Colon (tissue), 2 donors: ENCODE measurements at regions not wholly inside any gene's neighbourhood (a gene's known extent, or its start where the extent isn't known, plus 50 kb on each side); places are given as distances from the start of the nearest gene placed in this dataset.

Source experiments
- FAIRE-seq: peaks from 2 replicates; lab custom pipeline; 2012; peaks lifted over from hg19 to GRCh38; lab: Jason Lieb, UNC
- donor health status: control.
- donor health status: control.

DNA sequence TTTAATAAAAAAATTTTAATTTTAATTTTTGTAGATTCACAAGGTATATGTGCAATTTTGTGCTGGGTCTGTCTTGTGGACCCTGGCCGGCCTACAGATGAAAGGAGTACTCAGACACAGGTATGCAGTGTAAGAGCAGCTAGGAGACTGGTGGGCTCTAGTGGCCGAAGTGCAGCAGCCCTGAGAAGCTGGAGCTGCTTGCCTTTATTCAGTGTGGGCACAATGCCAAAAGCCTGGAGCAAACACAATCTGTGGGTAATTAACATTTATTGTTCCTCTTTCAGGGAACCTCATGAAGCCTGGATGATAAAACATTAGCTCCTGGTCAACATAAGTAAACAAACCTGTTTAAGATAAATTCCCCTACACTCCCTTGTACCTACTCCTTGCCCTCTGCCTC is 135.7 kb upstream of the SEL1L start:
- FAIRE-seq: no peak

DNA sequence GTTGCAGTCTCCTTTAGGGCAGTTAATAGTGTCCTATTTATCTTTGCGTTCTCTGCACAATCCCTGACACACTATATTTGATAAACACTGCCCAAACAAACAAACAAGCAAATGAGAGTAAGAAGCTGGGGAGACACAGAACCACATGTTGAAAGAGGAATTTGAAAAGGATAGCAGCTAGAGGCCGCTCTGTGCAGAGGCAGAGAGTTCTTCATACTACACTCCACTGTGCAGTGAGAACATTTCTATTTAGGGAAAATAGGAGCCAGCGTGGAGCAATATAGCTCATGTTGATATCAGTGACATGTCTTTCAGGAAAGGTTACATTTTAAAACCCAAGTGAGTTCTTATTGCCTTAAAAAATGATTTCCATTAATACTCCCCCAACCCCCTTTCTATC is 140.3 kb upstream of the SEL1L start:
- FAIRE-seq: no peak

DNA sequence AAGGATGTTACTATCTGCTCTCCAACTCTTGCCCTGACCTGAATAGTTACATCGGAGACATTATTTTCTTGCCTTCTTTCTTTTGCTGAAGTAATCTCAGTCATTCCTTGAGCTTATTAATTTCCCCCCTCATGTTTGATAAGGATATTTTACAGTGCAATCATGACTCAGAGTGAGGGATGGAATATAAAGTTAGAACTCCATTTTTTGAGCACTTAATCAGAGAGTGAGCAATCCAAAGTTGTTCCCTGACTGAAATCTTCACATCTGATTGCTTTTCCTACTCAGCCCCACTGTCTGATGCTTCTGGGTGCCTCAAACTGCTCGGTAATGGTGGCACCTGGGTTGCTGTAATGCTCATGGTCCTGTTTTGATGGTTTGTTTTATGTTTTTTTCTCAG is 142.7 kb upstream of the SEL1L start:
- no peak for FAIRE-seq

GRCh38 chr14:81676879-81677278 is 143.2 kb upstream of the SEL1L start:
- FAIRE-seq: no peak

GRCh38 chr14:81677736-81678135 is 144.1 kb upstream of the SEL1L start:
- no peak for FAIRE-seq

- no peak for FAIRE-seq
These were observed 145.6 kb upstream of the SEL1L start for GRCh38 chr14:81679226-81679625.

GRCh38 chr14:81681541-81681940 is 147.9 kb upstream of the SEL1L start:
- FAIRE-seq: no peak

- no peak for FAIRE-seq
These were observed 148.5 kb upstream of the SEL1L start for GRCh38 chr14:81682134-81682533.

- no peak for FAIRE-seq
These were observed 149.0 kb upstream of the SEL1L start for GRCh38 chr14:81682701-81683100.

DNA sequence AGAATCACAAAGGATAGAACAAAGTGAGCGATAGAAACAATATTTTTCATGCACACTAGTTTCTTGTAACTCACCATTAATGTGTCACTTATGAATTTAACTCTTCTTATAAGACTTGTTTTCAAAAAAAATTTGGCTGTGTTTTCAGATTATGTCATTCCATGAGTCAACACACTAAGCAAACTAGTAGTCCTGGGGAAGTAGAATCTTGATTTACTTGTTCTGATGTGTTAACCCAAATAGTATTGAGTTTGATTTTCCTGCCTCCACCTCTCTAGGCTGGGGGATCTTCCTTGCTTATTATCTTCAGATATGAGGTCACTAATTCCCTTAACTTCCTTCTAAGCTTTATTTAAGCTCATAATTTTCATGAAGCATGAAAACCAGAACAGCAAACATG is 151.0 kb upstream of the SEL1L start:
- no peak for FAIRE-seq

DNA sequence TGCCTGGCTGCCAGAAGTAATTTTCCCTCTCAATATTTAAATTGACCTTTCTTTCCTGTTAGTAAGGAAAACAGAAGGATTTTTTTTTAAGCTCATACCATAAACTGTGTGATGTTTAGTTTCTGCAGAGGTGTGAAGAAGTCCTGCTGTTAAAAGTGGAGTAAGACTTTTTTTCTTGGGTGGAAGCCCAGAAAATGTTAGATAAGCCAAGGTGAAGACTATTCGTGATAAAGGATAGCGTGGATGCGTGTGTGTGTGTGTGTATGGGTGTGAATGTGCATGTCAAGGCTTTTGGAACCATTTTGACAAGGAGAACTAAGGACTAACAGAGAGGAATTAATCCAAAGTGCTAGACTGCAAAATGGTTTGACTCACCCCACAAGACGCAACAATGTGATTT is 152.9 kb upstream of the SEL1L start:
- no peak for FAIRE-seq

DNA sequence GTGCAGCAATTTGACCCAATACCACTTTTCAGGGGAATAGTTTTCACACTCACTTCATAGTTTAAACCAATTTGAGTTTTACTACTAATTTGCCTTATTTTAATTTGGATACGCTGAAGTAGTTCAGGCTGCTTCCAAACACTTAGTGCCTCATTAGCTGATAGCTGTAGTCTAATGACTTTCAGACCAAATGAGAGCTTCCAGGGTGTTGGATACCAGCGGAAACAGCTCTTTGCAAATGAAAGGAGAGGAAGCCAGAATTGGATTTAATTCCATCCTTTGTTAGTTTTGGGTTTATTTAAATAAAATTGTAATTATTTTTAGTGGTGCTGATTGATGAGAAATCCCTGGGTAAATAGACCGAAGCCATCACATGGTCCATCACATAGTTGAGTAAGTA is 158.3 kb upstream of the SEL1L start:
- no peak for FAIRE-seq

DNA sequence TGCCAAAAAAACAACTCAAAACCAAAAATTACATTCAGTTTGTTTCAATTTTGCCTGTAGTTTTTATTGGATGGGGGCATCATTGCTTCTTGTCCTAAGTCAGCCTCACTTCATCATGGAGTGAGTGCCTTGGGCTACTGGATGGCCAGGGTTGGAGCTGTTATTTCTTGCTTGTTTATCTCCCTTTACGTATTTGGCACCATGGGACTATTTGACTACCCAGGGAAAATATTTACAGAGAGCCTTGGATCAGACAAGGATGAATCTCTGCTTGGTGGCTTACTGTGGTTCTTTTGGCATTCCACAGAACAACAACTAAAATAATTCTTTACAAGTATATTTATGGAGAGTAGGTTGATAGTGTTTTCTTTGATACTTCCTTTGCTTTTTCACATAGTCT is 160.8 kb upstream of the SEL1L start:
- FAIRE-seq: no peak

DNA sequence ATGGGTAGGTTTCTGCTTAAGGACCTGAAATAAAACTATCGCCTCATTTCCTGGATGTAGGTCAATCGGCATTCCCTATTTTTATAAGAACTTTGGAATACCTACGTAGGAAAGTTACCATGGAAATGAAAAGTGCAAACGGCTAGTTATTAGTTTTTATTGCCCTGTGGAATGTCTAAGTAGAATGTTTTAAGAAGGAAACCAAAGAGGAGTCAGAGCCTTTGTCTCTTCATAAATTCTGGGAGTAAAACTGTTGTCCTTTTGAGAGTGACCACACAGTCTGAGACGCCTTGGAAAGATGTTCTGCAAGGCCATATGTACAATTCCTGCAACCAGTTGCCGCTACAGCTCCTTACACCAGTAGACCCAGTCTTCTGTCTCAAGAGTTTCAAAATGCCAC is 176.0 kb upstream of the SEL1L start:
- FAIRE-seq: no peak

- FAIRE-seq: no peak
These were observed 176.7 kb upstream of the SEL1L start for GRCh38 chr14:81710232-81710845.

- FAIRE-seq: no peak
These were observed 182.1 kb upstream of the SEL1L start for GRCh38 chr14:81715731-81716130.

- FAIRE-seq: no peak
These were observed 183.3 kb upstream of the SEL1L start for GRCh38 chr14:81716953-81717352.

DNA sequence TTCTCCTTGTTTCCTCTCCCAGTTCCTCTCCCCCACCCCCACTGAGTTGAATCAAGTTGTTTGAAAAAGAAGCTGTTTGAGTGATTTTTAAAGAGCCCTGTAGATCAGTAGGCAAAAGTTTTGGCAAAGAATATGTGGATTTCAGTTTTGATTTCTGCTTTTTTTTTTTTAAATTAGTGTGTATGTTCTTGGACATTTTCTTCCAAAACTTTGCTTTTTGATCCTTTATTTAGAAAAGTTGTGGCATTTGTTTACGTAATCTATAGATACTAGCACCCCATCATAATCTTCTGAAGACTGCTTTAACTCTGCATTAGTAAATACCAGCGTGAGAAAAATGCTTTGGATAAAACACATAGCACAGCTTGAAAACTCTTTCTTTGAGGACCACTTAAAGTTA is 190.3 kb upstream of the SEL1L start:
- FAIRE-seq: no peak

DNA sequence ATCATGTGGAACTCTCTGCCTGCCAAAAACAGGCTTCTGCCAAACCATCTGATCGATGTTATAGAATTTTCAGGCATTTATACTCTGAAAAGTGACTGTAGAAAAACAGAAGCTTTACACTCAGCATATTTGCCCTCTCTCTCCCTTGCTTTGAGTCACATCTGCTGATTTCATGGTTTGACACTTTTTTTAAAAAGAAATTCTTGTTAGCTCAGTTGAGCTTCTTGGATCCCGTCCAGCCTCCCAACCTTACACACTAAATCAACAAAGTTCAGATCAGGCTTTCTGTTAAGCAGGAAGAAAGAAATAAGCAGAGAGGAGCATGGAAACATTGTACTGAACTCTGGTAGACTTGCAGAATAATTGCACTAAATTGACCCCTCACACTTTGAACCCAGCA is 193.6 kb upstream of the SEL1L start:
- FAIRE-seq: no peak

DNA sequence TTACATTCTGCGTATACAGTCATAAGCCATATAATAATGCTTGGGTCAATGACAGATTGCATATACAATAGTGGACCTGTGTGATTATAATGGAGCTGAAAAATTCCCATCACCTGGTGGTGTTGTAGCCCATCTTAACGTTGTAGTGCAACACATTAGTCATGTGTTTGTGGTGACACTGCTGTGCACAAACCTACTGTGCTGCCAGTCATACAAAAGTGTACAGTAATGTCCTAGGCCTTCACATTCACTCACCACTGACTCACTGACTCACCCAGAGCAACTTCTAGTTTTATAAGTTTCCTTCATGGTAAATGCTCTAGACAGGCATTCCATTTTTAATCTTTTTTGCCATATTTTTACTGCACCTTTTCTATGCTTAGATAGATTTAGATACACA is 194.8 kb upstream of the SEL1L start:
- FAIRE-seq: no peak

GRCh38 chr14:81729622-81730021 is 196.0 kb upstream of the SEL1L start:
- no peak for FAIRE-seq

DNA sequence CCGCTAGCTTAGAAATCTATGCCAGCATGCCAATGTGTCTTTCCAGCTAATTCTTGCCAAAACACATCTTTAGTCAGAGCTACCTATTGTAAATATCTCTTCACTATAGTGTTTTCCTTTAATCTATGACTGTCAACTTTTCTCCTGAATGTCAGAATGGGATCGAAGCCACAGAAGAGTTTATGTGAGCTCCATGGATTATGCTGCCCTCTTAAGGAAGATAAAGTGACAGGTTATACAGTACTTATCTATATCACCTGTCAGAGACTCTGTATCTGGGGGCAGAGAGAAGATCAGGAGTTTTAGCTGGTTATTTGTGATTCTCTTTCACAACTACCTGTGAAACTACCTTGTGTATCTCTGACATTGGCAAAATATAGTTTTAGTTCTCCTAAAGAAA is 204.3 kb upstream of the SEL1L start:
- no peak for FAIRE-seq

- FAIRE-seq: no peak
These were observed 205.4 kb upstream of the SEL1L start for GRCh38 chr14:81738946-81739659.

GRCh38 chr14:81743605-81744004 is 210.0 kb upstream of the SEL1L start:
- no peak for FAIRE-seq
